Suprapubic skin (tissue), 4 donors: ENCODE measurements at regions not wholly inside any gene's neighbourhood (a gene's known extent, or its start where the extent isn't known, plus 50 kb on each side); places are given as distances from the start of the nearest gene placed in this dataset.

Source experiments
- POLR2A ChIP-seq, 2 donors: fragments of 450-650 bp; IDR thresholded peaks; one replicate each; pipeline ENCODE4 v1.6.1; 2017; ENCODE audit warnings: antibody characterized with exemption in 2 of 2, mild to moderate bottlenecking in 2 of 2, moderate library complexity in 2 of 2
- POLR2AphosphoS5 ChIP-seq, 3 donors: sonication (generic); formaldehyde crosslinking; IDR thresholded peaks; one replicate each; pipeline ENCODE4 v1.6.1; 2017; ENCODE audit warnings: antibody characterized with exemption in 3 of 3
- TF ChIP-seq, protein P1 (sequence below), 2 donors: fragments of 200-600 bp in 1 of 2; fragments of 450-650 bp in 1 of 2; sonication (generic) in 1 of 2; IDR thresholded peaks; one replicate each; pipeline ENCODE4 v1.5.1; 2016 to 2019; ENCODE audit warnings: antibody characterized with exemption in 2 of 2, mild to moderate bottlenecking in 1 of 2, moderate library complexity in 1 of 2

DNA sequence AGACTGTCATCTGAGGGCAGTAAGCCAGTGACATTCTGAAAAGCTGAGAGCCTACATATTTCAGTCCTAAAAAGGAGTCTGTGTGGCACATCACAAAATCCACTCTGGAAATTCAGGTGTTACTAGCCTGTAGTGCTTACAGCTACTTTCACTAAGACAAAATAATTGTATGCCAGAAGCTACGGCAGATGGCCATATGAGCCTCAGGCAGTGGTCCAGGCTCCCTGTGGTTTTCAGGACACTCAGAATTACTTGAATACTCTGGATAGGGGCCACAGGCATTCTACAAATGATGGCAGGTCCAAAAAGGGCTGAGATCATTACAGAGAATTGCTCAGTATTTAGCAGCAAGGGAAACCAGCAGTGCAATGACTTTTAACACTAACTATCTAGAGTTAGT is 527.1 kb downstream of the MRPL39 start:
- no peak for TF ChIP-seq POLR2AphosphoS5 (IDR thresholded peaks at IDR 0.05)
- TF ChIP-seq, protein P1, sequence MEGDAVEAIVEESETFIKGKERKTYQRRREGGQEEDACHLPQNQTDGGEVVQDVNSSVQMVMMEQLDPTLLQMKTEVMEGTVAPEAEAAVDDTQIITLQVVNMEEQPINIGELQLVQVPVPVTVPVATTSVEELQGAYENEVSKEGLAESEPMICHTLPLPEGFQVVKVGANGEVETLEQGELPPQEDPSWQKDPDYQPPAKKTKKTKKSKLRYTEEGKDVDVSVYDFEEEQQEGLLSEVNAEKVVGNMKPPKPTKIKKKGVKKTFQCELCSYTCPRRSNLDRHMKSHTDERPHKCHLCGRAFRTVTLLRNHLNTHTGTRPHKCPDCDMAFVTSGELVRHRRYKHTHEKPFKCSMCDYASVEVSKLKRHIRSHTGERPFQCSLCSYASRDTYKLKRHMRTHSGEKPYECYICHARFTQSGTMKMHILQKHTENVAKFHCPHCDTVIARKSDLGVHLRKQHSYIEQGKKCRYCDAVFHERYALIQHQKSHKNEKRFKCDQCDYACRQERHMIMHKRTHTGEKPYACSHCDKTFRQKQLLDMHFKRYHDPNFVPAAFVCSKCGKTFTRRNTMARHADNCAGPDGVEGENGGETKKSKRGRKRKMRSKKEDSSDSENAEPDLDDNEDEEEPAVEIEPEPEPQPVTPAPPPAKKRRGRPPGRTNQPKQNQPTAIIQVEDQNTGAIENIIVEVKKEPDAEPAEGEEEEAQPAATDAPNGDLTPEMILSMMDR (IDR thresholded peaks at IDR 0.05) = no peak
- no peak for TF ChIP-seq POLR2A (IDR thresholded peaks at IDR 0.05)
